Calu3 (cell line): ENCODE measurements at regions not wholly inside any gene's neighbourhood (a gene's known extent, or its start where the extent isn't known, plus 50 kb on each side); places are given as distances from the start of the nearest gene placed in this dataset.

ENCODE experiments used
- BruUV-seq: library from RNA; stranded (reverse); fragments of 400-500 nt; replicated peaks from 2 replicates; lab custom pipeline; 2021; lab: Mats Ljungman, UMichigan
- CTCF ChIA-PET: fragments of 300-600 bp; sonication (Branson Sonifier 250); formaldehyde crosslinking; loops from one replicate; lab custom pipeline; 2022; ENCODE audit warnings: antibody characterized with exemption; lab: Charles Lee
- DNase-seq: peaks from one replicate; pipeline ENCODE4 v3.0.0; 2022
- H3K27ac Mint-ChIP-seq: one replicate; pipeline ENCODE4 v1.8.0; 2022; ENCODE audit warnings: mixed read lengths; ENCODE audit not compliant: unreplicated experiment
- H3K27me3 Mint-ChIP-seq: one replicate; pipeline ENCODE4 v1.8.0; 2022; ENCODE audit warnings: mixed read lengths; ENCODE audit not compliant: unreplicated experiment
- H3K36me3 Mint-ChIP-seq: one replicate; pipeline ENCODE4 v1.8.0; 2022; ENCODE audit warnings: mild to moderate bottlenecking, moderate library complexity, mixed read lengths; ENCODE audit not compliant: insufficient read depth, unreplicated experiment
- H3K4me1 Mint-ChIP-seq: one replicate; pipeline ENCODE4 v1.8.0; 2022; ENCODE audit warnings: mild to moderate bottlenecking, low read depth, mixed read lengths; ENCODE audit not compliant: unreplicated experiment
- H3K4me3 Mint-ChIP-seq: one replicate; pipeline ENCODE4 v1.8.0; 2022; ENCODE audit warnings: mild to moderate bottlenecking, low read depth, moderate library complexity, mixed read lengths; ENCODE audit not compliant: unreplicated experiment
- H3K9me3 Mint-ChIP-seq: one replicate; pipeline ENCODE4 v1.8.0; 2022; ENCODE audit warnings: low read depth, mixed read lengths; ENCODE audit not compliant: unreplicated experiment
- intact Hi-C: fragments of 100-400 bp; cut with micrococcal nuclease; formaldehyde crosslinking; loops from one replicate; pipeline ENCODE4 v1.10.0; 2022; ENCODE audit not compliant: unreplicated experiment
- TF ChIP-seq, protein P1 (sequence below): fragments of 200-600 bp; IDR thresholded peaks from one replicate; pipeline ENCODE4 v1.8.0; 2022; ENCODE audit warnings: antibody characterized with exemption; ENCODE audit not compliant: unreplicated experiment

DNA sequence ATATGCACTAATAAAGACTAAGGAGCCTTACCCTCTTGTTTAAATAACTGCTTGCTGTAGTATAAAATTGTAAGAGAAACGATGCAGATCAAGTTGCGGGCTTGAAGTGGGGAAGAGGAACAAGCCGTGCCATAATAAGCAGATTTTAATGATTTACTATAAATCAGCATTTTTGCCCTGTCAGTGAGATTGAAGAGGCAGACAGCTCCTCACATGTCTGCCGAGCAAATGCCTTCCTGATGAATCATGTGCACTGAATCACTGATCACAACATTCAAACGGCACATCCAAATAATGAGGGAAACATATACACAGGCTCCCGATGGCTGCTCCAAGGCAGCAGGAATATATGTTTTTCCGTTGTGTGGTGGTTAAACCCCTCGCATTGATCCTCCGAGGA, 282.9 kb downstream of the TSHZ3 start:
- no peak overlapping the region for H3K4me3 Mint-ChIP-seq
- DNase-seq = no peak

DNA sequence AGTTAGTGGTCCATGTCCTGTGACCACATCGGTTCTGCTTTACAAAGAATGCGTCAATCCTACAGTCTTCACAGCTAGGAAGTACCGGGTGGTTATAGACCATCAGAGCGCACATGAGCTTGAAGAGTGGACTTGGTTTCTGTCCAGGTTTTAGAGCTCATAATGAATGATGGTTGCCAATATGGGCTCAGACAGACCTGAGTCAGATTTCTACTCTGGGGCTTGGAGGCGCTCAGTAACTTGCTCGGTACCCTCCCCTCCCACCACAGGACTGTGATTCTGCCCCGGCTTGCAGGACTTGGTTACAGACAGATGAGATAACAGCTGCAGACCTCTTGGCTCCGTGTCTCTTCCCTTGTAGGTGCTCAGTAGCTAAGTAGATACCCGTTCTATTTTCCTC, 284.7 kb downstream of the TSHZ3 start:
- no peaks in the 10 kb centered on the region for H3K36me3 Mint-ChIP-seq
- DNase-seq = no peak
- H3K9me3 Mint-ChIP-seq = peaks cover 33% of the 10 kb centered on the region
- no peaks in the 10 kb centered on the region for H3K4me1 Mint-ChIP-seq
- CTCF ChIA-PET = no interaction called here
- no peaks in the 10 kb centered on the region for H3K27me3 Mint-ChIP-seq
- H3K4me3 Mint-ChIP-seq = no peak overlapping the region
- no peak overlapping the region for H3K27ac Mint-ChIP-seq
- TF ChIP-seq, protein P1, sequence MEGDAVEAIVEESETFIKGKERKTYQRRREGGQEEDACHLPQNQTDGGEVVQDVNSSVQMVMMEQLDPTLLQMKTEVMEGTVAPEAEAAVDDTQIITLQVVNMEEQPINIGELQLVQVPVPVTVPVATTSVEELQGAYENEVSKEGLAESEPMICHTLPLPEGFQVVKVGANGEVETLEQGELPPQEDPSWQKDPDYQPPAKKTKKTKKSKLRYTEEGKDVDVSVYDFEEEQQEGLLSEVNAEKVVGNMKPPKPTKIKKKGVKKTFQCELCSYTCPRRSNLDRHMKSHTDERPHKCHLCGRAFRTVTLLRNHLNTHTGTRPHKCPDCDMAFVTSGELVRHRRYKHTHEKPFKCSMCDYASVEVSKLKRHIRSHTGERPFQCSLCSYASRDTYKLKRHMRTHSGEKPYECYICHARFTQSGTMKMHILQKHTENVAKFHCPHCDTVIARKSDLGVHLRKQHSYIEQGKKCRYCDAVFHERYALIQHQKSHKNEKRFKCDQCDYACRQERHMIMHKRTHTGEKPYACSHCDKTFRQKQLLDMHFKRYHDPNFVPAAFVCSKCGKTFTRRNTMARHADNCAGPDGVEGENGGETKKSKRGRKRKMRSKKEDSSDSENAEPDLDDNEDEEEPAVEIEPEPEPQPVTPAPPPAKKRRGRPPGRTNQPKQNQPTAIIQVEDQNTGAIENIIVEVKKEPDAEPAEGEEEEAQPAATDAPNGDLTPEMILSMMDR = no peak
- BruUV-seq = no TSS peak
- intact Hi-C loops = no loop called here

More for the DNA sequence above, 282.9 kb downstream of the TSHZ3 start:
- CTCF ChIA-PET = no interaction called here
- no peaks in the 10 kb centered on the region for H3K4me1 Mint-ChIP-seq
- no TSS peak for BruUV-seq
- H3K36me3 Mint-ChIP-seq = no peaks in the 10 kb centered on the region
- H3K27ac Mint-ChIP-seq = no peak overlapping the region
- TF ChIP-seq, protein P1 = no peak
- peaks cover 30% of the 10 kb centered on the region for H3K9me3 Mint-ChIP-seq
- intact Hi-C loops = no loop called here
- H3K27me3 Mint-ChIP-seq = no peaks in the 10 kb centered on the region

DNA sequence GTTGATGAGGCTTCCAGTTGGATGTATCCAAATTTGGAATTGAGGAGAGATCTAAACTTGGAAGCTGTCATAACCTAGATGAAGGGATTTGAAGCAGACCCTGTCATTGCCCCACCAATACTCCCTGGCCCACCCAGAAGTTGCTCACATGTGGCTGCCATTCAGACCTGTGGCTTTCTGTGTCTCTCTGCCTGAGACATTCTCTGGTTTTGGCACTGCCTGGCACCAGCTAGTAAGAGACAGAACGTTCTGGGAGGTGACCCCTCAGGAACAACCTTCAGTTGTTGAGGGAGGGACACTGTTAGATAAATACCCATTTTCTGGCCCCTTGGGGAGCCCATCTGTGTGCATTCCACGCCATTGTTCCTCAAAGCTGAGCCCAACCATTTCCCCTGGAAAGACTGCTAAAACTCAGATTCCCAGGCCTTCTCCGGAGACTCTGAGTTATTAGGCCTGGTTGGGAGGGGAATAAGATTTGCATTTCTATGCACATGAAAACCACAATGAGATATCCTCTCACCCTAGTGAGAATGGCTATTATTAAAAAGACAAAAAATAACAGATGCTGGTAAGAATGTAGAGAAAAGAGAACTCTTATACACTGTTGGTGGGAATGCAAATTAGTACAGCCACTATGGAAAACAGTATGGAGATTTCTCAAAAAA, 290.4 kb downstream of the TSHZ3 start:
- no TSS peak for BruUV-seq
- Mint-ChIP-seq H3K27ac (no peak overlapping the region), H3K4me3 (no peak overlapping the region), H3K36me3 (no peaks in the 10 kb centered on the region), H3K4me1 (no peaks in the 10 kb centered on the region), H3K27me3 (no peaks in the 10 kb centered on the region), H3K9me3 (peaks cover 37% of the 10 kb centered on the region)
- TF ChIP-seq, protein P1 = no peak
- intact Hi-C loops = no loop called here
- CTCF ChIA-PET = no interaction called here
- no peak for DNase-seq

DNA sequence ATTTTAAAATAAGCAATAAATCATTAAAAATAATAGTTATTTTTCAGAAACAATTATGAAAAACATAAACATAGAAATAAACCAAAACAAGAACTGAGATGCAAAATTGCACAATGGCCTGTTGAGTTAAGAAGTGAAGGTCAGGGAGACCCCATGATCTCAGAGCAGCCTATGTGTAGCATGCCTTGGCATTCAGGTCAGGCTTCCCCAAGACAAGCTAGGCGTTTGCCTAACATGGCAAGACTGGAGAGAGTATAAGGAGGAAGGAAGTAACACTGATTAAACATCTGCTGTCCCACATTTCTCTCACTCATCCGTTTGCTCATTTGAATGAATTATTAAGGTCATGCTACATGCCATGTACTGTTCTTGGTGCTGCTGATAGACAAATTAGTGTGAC, 291.8 kb downstream of the TSHZ3 start:
- Mint-ChIP-seq H3K4me1 (no peaks in the 10 kb centered on the region), H3K36me3 (no peaks in the 10 kb centered on the region), H3K27me3 (no peaks in the 10 kb centered on the region), H3K9me3 (peaks cover 26% of the 10 kb centered on the region), H3K27ac (no peak overlapping the region), H3K4me3 (no peak overlapping the region)
- DNase-seq = no peak
- CTCF ChIA-PET = no interaction called here
- intact Hi-C loops = no loop called here
- TF ChIP-seq, protein P1 = no peak
- BruUV-seq = no TSS peak
